PC-3 (cell line): ENCODE measurements at regions not wholly inside any gene's neighbourhood (a gene's known extent, or its start where the extent isn't known, plus 50 kb on each side); places are given as distances from the start of the nearest gene placed in this dataset.

ENCODE experiments used
- ATAC-seq: fragments of 200-7000 bp; cut with Tn5 transposase; 2 replicates; pipeline ENCODE4 v1.9.1; 2020; ENCODE audit warnings: mild to moderate bottlenecking, moderate library complexity
- BruUV-seq: library from RNA; stranded (reverse); fragments of 400-500 nt; replicated peaks from 2 replicates; lab custom pipeline; 2021; lab: Mats Ljungman, UMichigan
- CTCF ChIA-PET: fragments of 300-600 bp; sonication (Branson Sonifier 250); formaldehyde crosslinking; loops from one replicate; lab custom pipeline; 2022; ENCODE audit warnings: antibody characterized with exemption; lab: Charles Lee
- POLR2A ChIA-PET: fragments of 300-600 bp; sonication (Branson Sonifier 250); formaldehyde crosslinking; loops from one replicate; lab custom pipeline; 2022; ENCODE audit warnings: antibody characterized with exemption; ENCODE audit not compliant: unreplicated experiment; lab: Charles Lee
- DNase-seq: peaks from one replicate; pipeline ENCODE4 v3.0.0-alpha.2; 2015
- H2AFZ ChIP-seq: fragments of 300-600 bp; sonication (generic); 2 replicates; pipeline ENCODE4 v1.6.0; 2016; ENCODE audit warnings: antibody characterized with exemption, low read length
- H3F3A ChIP-seq: fragments of 300-600 bp; sonication (generic); one replicate; pipeline ENCODE4 v1.6.0; 2017; ENCODE audit warnings: antibody characterized with exemption, low read length, control low read depth, mild to moderate bottlenecking; ENCODE audit not compliant: unreplicated experiment
- H3K27ac ChIP-seq: fragments of 300-600 bp; sonication (generic); 2 replicates; pipeline ENCODE4 v1.5.1; 2016; ENCODE audit warnings: mild to moderate bottlenecking, low read length
- H3K27me3 ChIP-seq: fragments of 300-600 bp; sonication (generic); 2 replicates; pipeline ENCODE4 v1.6.1; 2016; ENCODE audit warnings: low read length, mixed read lengths
- H3K36me3 ChIP-seq: fragments of 300-600 bp; sonication (generic); 2 replicates; pipeline ENCODE4 v1.6.1; 2016; ENCODE audit warnings: low read depth, mixed run types, low read length, mixed read lengths
- H3K4me1 ChIP-seq: fragments of 300-600 bp; sonication (generic); 2 replicates; pipeline ENCODE4 v1.5.1; 2016; ENCODE audit warnings: low read length; ENCODE audit not compliant: insufficient read depth
- H3K4me2 ChIP-seq: fragments of 300-600 bp; sonication (generic); 2 replicates; pipeline ENCODE4 v1.6.0; 2016; ENCODE audit warnings: low read length
- H3K4me3 ChIP-seq: fragments of 300-600 bp; sonication (generic); 2 replicates; pipeline ENCODE4 v1.5.1; 2016; ENCODE audit warnings: mild to moderate bottlenecking, low read length, mixed read lengths
- H3K79me2 ChIP-seq: fragments of 300-600 bp; sonication (generic); 2 replicates; pipeline ENCODE4 v1.6.1; 2017; ENCODE audit warnings: low read length, mixed read lengths
- H3K9ac ChIP-seq: fragments of 300-600 bp; sonication (generic); 2 replicates; pipeline ENCODE4 v1.6.0; 2016; ENCODE audit warnings: mild to moderate bottlenecking, low read length
- H3K9me2 ChIP-seq: fragments of 300-600 bp; sonication (generic); replicated peaks from 2 replicates; pipeline ENCODE4 v1.6.1; 2016; ENCODE audit warnings: mixed run types, low read length, mixed read lengths
- H3K9me3 ChIP-seq: fragments of 300-600 bp; sonication (generic); 2 replicates; pipeline ENCODE4 v1.6.1; 2016; ENCODE audit warnings: low read length, mixed read lengths
- H4K20me1 ChIP-seq: fragments of 300-600 bp; sonication (generic); 2 replicates; pipeline ENCODE4 v1.6.1; 2016; ENCODE audit warnings: low read length, mixed read lengths
- EZH2 ChIP-seq: fragments of 300-600 bp; sonication (generic); IDR thresholded peaks from one replicate; pipeline ENCODE4 v1.6.1; 2017; ENCODE audit warnings: antibody characterized with exemption, mild to moderate bottlenecking, low read length; ENCODE audit not compliant: unreplicated experiment
- EZH2phosphoT487 ChIP-seq: fragments of 300-600 bp; sonication (generic); IDR thresholded peaks from 2 replicates; pipeline ENCODE4 v1.6.1; 2018; ENCODE audit warnings: mild to moderate bottlenecking, antibody characterized with exemption, low read length, borderline replicate concordance
- intact Hi-C: fragments of 100-400 bp; cut with micrococcal nuclease; formaldehyde crosslinking; loops from 2 replicates; pipeline ENCODE4 v1.9.0; 2023
- TF ChIP-seq, protein P1 (sequence below): fragments of 300-600 bp; sonication (generic); conservative IDR thresholded peaks from 2 replicates; pipeline ENCODE4 v1.5.1; 2017; ENCODE audit warnings: antibody characterized with exemption, low read depth, mild to moderate bottlenecking, low read length

GRCh38 chr9:117587263-117587662 lies 116.9 kb upstream of the TLR4 start:
- H3K36me3 ChIP-seq, result no peaks in the 10 kb centered on the region
- no peaks in the 10 kb centered on the region for H3F3A ChIP-seq
- no peaks in the 10 kb centered on the region for H4K20me1 ChIP-seq
- H3K4me1 ChIP-seq, result no peaks in the 10 kb centered on the region
- no peaks in the 10 kb centered on the region for H3K27me3 ChIP-seq
- H3K4me2 ChIP-seq, result no peak overlapping the region
- TF ChIP-seq EZH2 (no peak), EZH2phosphoT487 (no peak)
- TF ChIP-seq, protein P1, sequence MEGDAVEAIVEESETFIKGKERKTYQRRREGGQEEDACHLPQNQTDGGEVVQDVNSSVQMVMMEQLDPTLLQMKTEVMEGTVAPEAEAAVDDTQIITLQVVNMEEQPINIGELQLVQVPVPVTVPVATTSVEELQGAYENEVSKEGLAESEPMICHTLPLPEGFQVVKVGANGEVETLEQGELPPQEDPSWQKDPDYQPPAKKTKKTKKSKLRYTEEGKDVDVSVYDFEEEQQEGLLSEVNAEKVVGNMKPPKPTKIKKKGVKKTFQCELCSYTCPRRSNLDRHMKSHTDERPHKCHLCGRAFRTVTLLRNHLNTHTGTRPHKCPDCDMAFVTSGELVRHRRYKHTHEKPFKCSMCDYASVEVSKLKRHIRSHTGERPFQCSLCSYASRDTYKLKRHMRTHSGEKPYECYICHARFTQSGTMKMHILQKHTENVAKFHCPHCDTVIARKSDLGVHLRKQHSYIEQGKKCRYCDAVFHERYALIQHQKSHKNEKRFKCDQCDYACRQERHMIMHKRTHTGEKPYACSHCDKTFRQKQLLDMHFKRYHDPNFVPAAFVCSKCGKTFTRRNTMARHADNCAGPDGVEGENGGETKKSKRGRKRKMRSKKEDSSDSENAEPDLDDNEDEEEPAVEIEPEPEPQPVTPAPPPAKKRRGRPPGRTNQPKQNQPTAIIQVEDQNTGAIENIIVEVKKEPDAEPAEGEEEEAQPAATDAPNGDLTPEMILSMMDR, result no peak
- H3K9ac ChIP-seq, result no peak overlapping the region
- CTCF ChIA-PET, result no interaction called here
- intact Hi-C loops, result no loop called here
- H3K79me2 ChIP-seq, result no peaks in the 10 kb centered on the region
- POLR2A ChIA-PET, result no interaction called here
- H3K27ac ChIP-seq, result no peak overlapping the region
- H3K9me2 ChIP-seq, result no peaks in the 10 kb centered on the region
- BruUV-seq, result no TSS peak
- no peak overlapping the region for H3K4me3 ChIP-seq
- DNase-seq (no peak), ATAC-seq (no peak)
- no peaks in the 10 kb centered on the region for H3K9me3 ChIP-seq
- no peak overlapping the region for H2AFZ ChIP-seq

DNA sequence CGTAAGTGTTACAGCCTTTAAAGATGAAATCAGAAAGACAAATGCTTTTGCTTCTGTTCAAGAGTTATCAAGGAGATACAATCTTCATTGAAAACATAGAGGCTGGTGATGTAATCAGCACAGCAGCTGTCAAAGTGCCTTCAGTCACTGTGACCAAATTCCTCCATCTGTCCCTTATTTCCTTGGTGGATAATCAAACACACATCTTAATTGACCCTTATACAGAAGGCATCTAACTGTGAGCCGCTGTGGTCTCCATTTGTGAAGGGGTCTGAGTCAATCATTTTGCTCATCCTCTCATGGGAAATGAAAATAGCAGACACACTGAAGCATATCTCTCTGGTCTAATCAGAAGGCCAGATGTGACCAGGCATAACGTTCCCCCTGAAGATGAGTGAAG lies 130.1 kb upstream of the TLR4 start:
- ChIA-PET POLR2A (no interaction called here), CTCF (no interaction called here)
- Histone ChIP-seq H3K9me3 (no peaks in the 10 kb centered on the region), H3K36me3 (no peaks in the 10 kb centered on the region), H3K4me1 (no peaks in the 10 kb centered on the region), H3K27me3 (no peaks in the 10 kb centered on the region), H2AFZ (no peak overlapping the region), H3K27ac (no peak overlapping the region), H3K9me2 (no peaks in the 10 kb centered on the region), H3K4me3 (no peak overlapping the region), H3K9ac (no peak overlapping the region), H3F3A (no peaks in the 10 kb centered on the region), H3K79me2 (no peaks in the 10 kb centered on the region), H3K4me2 (no peak overlapping the region), H4K20me1 (no peaks in the 10 kb centered on the region)
- BruUV-seq, result no TSS peak
- ATAC-seq (no peak), DNase-seq (no peak)
- intact Hi-C loops, result no loop called here
- TF ChIP-seq EZH2 (no peak), EZH2phosphoT487 (no peak)
- TF ChIP-seq, protein P1, result no peak

- H3K4me1 ChIP-seq, result no peaks in the 10 kb centered on the region
- DNase-seq, result no peak
- H3K27me3 ChIP-seq, result no peaks in the 10 kb centered on the region
- no TSS peak for BruUV-seq
- H3K27ac ChIP-seq, result no peak overlapping the region
- no peaks in the 10 kb centered on the region for H4K20me1 ChIP-seq
- ATAC-seq, result no peak
- TF ChIP-seq EZH2 (no peak), EZH2phosphoT487 (no peak)
- TF ChIP-seq, protein P1, result no peak
- no peaks in the 10 kb centered on the region for H3K36me3 ChIP-seq
- no peak overlapping the region for H2AFZ ChIP-seq
- no peaks in the 10 kb centered on the region for H3K9me2 ChIP-seq
- H3K4me3 ChIP-seq, result no peak overlapping the region
- POLR2A ChIA-PET, result no interaction called here
- H3K9ac ChIP-seq, result no peak overlapping the region
- no peaks in the 10 kb centered on the region for H3K9me3 ChIP-seq
- H3K79me2 ChIP-seq, result no peaks in the 10 kb centered on the region
- no peaks in the 10 kb centered on the region for H3F3A ChIP-seq
- CTCF ChIA-PET, result no interaction called here
- H3K4me2 ChIP-seq, result no peak overlapping the region
- intact Hi-C loops, result no loop called here
Measured at GRCh38 chr9:117564839-117565238, 139.4 kb upstream of the TLR4 start.
